SK-N-MC (cell line): ENCODE measurements at regions not wholly inside any gene's neighbourhood (a gene's known extent, or its start where the extent isn't known, plus 50 kb on each side); places are given as distances from the start of the nearest gene placed in this dataset.
"Not testable (repeated sequence)": the region's sequence is repeated elsewhere in the genome, so short reads cannot be mapped to it uniquely, and the experiment has no call there.

ENCODE experiments used
- DNase-seq: peaks from one replicate; pipeline ENCODE4 v3.0.0-alpha.2; 2011; ENCODE audit warnings: low read depth, low spot score
- H3K27ac ChIP-seq: fragments of 200-600 bp; sonication (generic); 2 replicates; pipeline ENCODE4 v1.5.1; 2016; ENCODE audit warnings: mixed run types
- H3K36me3 ChIP-seq: fragments of 200-600 bp; sonication (generic); 2 replicates; pipeline ENCODE4 v1.6.1; 2017; ENCODE audit warnings: antibody characterized with exemption, low read length, mixed read lengths; ENCODE audit not compliant: insufficient read depth
- H3K4me3 ChIP-seq: fragments of 200-600 bp; sonication (generic); 2 replicates; pipeline ENCODE4 v1.5.1; 2016
- H3K9ac ChIP-seq: fragments of 200-600 bp; sonication (generic); 2 replicates; pipeline ENCODE4 v1.8.0; 2017; ENCODE audit warnings: mixed run types, mixed read lengths; ENCODE audit not compliant: insufficient read length
- H3K9me3 ChIP-seq: fragments of 200-600 bp; sonication (generic); 2 replicates; pipeline ENCODE4 v1.6.1; 2017; ENCODE audit warnings: low read depth, mild to moderate bottlenecking, antibody characterized with exemption, low read length, moderate library complexity, mixed read lengths
- EZH2 ChIP-seq: fragments of 200-600 bp; sonication (generic); IDR thresholded peaks from one replicate; pipeline ENCODE4 v1.6.1; 2017; ENCODE audit warnings: antibody characterized with exemption
- FOXP2 ChIP-seq: optimal IDR thresholded peaks from 2 replicates; pipeline ENCODE3; 2011; ENCODE audit warnings: mild to moderate bottlenecking, moderate library complexity; ENCODE audit not compliant: insufficient read depth; ENCODE audit errors: extremely low read length, control extremely low read depth
- POLR2AphosphoS5 ChIP-seq: IDR thresholded peaks from 2 replicates; pipeline ENCODE4 v1.6.1; 2012; ENCODE audit warnings: mild to moderate bottlenecking, low read depth, low read length, borderline replicate concordance

GRCh38 chrX:123093792-123094191, 90.3 kb upstream of the GRIA3 start:
- Histone ChIP-seq H3K27ac (no peak overlapping the region), H3K9me3 (no peaks in the 10 kb centered on the region), H3K9ac (no peak overlapping the region), H3K36me3 (no peaks in the 10 kb centered on the region), H3K4me3 (no peak overlapping the region)
- no peak for DNase-seq
- TF ChIP-seq FOXP2 (no peak), EZH2 (no peak), POLR2AphosphoS5 (no peak)

DNA sequence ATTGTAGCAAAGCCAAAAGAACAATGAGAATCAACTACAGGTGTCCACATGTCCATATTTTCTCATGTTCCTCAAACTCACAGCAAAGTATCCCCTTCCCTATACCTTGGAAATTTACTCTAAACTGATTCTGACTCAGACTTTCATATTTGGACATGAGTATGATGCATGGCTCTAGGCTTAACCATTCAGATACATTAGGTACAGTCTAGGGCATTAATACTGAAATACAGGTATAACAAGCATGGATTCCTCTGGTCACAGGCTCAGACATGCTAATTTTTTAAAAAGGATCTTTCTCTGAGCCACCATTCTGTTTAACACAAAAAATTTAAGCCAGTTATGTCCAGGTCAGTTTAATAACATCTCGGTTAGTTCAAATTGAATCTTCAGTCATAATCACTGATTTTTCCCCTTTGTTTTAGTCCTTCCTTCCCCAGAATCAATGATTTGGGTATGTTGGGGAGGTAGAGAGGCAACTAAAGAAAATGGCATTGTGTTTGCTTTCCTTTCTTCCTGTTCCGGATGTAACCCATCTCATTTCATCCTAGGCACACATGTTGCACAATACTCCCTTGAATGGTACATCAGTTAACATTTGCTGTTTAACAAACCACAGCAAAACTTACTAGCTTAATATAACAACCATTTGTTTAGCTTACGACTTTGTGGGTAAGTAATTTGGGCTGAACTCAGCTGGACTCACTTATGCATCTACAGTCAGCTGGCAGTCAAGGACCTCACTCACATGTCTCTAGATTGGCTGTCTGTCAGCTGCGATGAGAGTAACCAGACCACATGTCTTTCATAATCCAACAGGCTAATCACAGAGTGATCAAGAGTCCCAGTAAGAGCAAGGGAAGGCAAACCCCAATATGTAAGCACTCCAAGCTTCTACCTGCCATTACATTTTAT, 75.3 kb upstream of the GRIA3 start:
- Histone ChIP-seq H3K4me3 (no peak overlapping the region), H3K27ac (no peak overlapping the region), H3K9me3 (no peaks in the 10 kb centered on the region), H3K36me3 (no peaks in the 10 kb centered on the region), H3K9ac (no peak overlapping the region)
- no peak for TF ChIP-seq EZH2
- TF ChIP-seq FOXP2, result no peak
- TF ChIP-seq POLR2AphosphoS5, result no peak
- DNase-seq, result no peak

DNA sequence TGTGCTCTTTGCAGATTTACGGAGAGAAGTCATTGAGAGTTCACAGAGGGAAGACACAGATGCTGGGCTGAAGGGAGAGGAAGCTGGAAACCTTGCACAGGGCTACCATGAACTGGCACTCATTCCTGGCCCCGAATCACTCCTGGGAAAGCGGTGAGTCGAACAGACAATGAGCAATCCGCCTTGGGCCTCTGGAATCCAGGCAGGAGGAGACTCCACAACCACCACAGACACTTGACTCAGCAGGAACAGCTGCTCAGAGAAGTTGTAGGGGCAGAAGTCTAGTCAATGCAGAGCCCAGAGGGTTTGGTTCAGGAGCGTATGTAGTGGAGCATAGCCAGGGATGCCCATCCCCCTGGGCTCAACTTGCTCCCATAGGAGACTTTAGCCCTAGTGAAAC, 62.8 kb upstream of the GRIA3 start:
- TF ChIP-seq EZH2 (no peak), POLR2AphosphoS5 (no peak), FOXP2 (no peak)
- Histone ChIP-seq H3K27ac (no peak overlapping the region), H3K9me3 (no peaks in the 10 kb centered on the region), H3K36me3 (no peaks in the 10 kb centered on the region), H3K4me3 (no peak overlapping the region), H3K9ac (no peak overlapping the region)
- DNase-seq, result no peak

GRCh38 chrX:123129805-123130204, 54.3 kb upstream of the GRIA3 start:
- not testable (repeated sequence) for DNase-seq, H3K9me3 ChIP-seq, H3K9ac ChIP-seq, H3K27ac ChIP-seq, H3K36me3 ChIP-seq, H3K4me3 ChIP-seq
